ENCODE measurements at regions not wholly inside any gene's neighbourhood (a gene's known extent, or its start where the extent isn't known, plus 50 kb on each side); places are given as distances from the start of the nearest gene placed in this dataset.
A peak's percentile ranks its signal among the peaks of the same experiment; 100 is the strongest.

DNA sequence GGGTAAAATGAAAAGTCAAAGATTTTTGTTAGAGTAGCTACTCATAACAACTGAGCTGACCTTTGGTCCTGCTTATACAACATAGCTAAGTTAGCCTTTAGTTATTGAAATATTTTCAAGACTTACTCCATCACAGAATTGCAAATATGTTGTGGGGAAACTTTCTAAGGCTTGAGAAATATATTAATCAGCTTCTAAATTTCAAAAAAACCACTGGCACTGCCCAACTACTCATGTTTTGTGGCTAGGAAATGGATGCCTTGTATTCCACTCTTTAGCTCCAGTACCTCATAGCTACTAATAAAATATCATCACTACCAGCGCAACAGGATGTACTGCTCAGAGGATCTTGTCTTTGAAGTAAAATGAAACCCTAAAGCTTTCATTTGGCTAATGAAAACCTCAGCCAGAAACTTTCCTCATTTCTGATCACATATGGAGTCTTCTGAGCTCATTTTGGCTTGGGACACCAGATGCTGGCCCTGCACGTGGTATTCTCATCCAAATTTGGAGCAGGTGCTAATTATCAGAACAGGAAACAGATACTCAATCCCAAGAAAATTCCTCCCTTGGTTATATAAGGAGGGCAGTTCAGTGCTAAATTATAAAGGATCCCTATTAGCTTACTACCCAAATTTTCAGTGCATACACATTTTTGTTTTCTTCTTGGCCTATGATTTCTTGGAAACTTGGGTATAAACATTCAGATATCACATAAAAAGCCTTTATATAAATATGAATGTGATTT lies 690.7 kb downstream of the ADGRL2 start:
- TF ChIP-seq, protein P1, sequence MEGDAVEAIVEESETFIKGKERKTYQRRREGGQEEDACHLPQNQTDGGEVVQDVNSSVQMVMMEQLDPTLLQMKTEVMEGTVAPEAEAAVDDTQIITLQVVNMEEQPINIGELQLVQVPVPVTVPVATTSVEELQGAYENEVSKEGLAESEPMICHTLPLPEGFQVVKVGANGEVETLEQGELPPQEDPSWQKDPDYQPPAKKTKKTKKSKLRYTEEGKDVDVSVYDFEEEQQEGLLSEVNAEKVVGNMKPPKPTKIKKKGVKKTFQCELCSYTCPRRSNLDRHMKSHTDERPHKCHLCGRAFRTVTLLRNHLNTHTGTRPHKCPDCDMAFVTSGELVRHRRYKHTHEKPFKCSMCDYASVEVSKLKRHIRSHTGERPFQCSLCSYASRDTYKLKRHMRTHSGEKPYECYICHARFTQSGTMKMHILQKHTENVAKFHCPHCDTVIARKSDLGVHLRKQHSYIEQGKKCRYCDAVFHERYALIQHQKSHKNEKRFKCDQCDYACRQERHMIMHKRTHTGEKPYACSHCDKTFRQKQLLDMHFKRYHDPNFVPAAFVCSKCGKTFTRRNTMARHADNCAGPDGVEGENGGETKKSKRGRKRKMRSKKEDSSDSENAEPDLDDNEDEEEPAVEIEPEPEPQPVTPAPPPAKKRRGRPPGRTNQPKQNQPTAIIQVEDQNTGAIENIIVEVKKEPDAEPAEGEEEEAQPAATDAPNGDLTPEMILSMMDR (IDR thresholded peaks at IDR 0.05), result no peak
- TF ChIP-seq POLR2AphosphoS5 (IDR thresholded peaks at IDR 0.05), result peak; percentile 23
- TF ChIP-seq POLR2A (IDR thresholded peaks at IDR 0.05), result no peak
- no peak for TF ChIP-seq EP300 (IDR thresholded peaks at IDR 0.05)
